Kidney epithelial cell (primary cell): ENCODE measurements at regions not wholly inside any gene's neighbourhood (a gene's known extent, or its start where the extent isn't known, plus 50 kb on each side); places are given as distances from the start of the nearest gene placed in this dataset.

Source experiments
- DNase-seq: peaks from one replicate; pipeline ENCODE4 v3.0.0-alpha.2; 2010; ENCODE audit warnings: low read depth
- H3K27me3 ChIP-seq: 2 replicates; pipeline ENCODE4 v1.6.0; 2011; ENCODE audit warnings: low read length; ENCODE audit not compliant: control insufficient read depth, insufficient read depth
- H3K36me3 ChIP-seq: 2 replicates; pipeline ENCODE4 v1.5.1; 2011; ENCODE audit warnings: low read length; ENCODE audit not compliant: control insufficient read depth, insufficient read depth
- H3K4me3 ChIP-seq: 2 replicates; pipeline ENCODE4 v1.5.1; 2011; ENCODE audit warnings: low read depth, mild to moderate bottlenecking, control low read depth, low read length
- CTCF ChIP-seq: IDR thresholded peaks from 2 replicates; pipeline ENCODE4 v1.5.1; 2011; ENCODE audit warnings: mild to moderate bottlenecking, moderate library complexity, low read length, control low read depth, inconsistent platforms; ENCODE audit not compliant: insufficient read depth, poor library complexity, severe bottlenecking

- TF ChIP-seq CTCF = no peak
- no peaks in the 10 kb centered on the region for H3K36me3 ChIP-seq
- H3K4me3 ChIP-seq = peak overlapping the region; percentile 13
- DNase-seq = no peak
- no peaks in the 10 kb centered on the region for H3K27me3 ChIP-seq
Observed at GRCh38 chr1:184152974-184153373, 101.4 kb downstream of the TSEN15 start.

GRCh38 chr1:184153731-184154130 is 102.2 kb downstream of the TSEN15 start:
- no peaks in the 10 kb centered on the region for H3K36me3 ChIP-seq
- no peaks in the 10 kb centered on the region for H3K27me3 ChIP-seq
- H3K4me3 ChIP-seq = no peak overlapping the region
- TF ChIP-seq CTCF = no peak
- no peak for DNase-seq

- H3K4me3 ChIP-seq = no peak overlapping the region
- no peak for DNase-seq
Observed at GRCh38 chr1:184156521-184157393, 105.2 kb downstream of the TSEN15 start.

GRCh38 chr1:184157394-184157742 is 105.8 kb downstream of the TSEN15 start:
- no peak for DNase-seq
- TF ChIP-seq CTCF = no peak
- Histone ChIP-seq H3K36me3 (no peaks in the 10 kb centered on the region), H3K27me3 (no peaks in the 10 kb centered on the region), H3K4me3 (no peak overlapping the region)

More at GRCh38 chr1:184156521-184157393, 105.2 kb downstream of the TSEN15 start:
- Histone ChIP-seq H3K27me3 (no peaks in the 10 kb centered on the region), H3K36me3 (no peaks in the 10 kb centered on the region)
- no peak for TF ChIP-seq CTCF

- H3K4me3 ChIP-seq = no peak overlapping the region
- no peaks in the 10 kb centered on the region for H3K27me3 ChIP-seq
- TF ChIP-seq CTCF = no peak
- DNase-seq = no peak
- no peaks in the 10 kb centered on the region for H3K36me3 ChIP-seq
Observed at GRCh38 chr1:184158896-184159681, 107.6 kb downstream of the TSEN15 start.
